ENCODE measurements at regions not wholly inside any gene's neighbourhood (a gene's known extent, or its start where the extent isn't known, plus 50 kb on each side); places are given as distances from the start of the nearest gene placed in this dataset.

- TF ChIP-seq EP300 (IDR thresholded peaks at IDR 0.05; ENCODE audit: low read depth) (no peak), POLR2A (IDR thresholded peaks at IDR 0.05) (no peak), POLR2AphosphoS5 (IDR thresholded peaks at IDR 0.05) (no peak), CTCF (IDR thresholded peaks at IDR 0.05) (no peak)
- Histone ChIP-seq H3K36me3 (no peaks in the 10 kb centered on the region), H3K27ac (no peak overlapping the region), H3K4me1 (no peaks in the 10 kb centered on the region), H3K4me3 (no peak overlapping the region), H3K27me3 (no peaks in the 10 kb centered on the region), H3K9me3 (peaks cover 0 to 10% of the 10 kb centered on the region in 2 donors)
- intact Hi-C loops (cut with DNase I; ENCODE audit: low total_unique reads) = no loop called here
- in situ Hi-C loops (cut with MboI; ENCODE audit: low pct_ligation_motif_present in 1 of 4, low pct_unique_long_range_greater_than_20kb in 1 of 4, low sequenced_read_pairs in 3 of 4) = no loop called here
- no peak for DNase-seq
- 0% methylated on average over 1 of the region's 1 CpG for WGBS, 2 donors (ENCODE audit: low coverage in 1 of 2)
Measured at GRCh38 chr5:27814983-27815382, 776.6 kb upstream of the CDH9 start.

- intact Hi-C loops (cut with DNase I; ENCODE audit: low total_unique reads) = no loop called here
- in situ Hi-C loops (cut with MboI; ENCODE audit: low pct_ligation_motif_present in 1 of 4, low pct_unique_long_range_greater_than_20kb in 1 of 4, low sequenced_read_pairs in 3 of 4) = no loop called here
- Histone ChIP-seq H3K4me1 (no peaks in the 10 kb centered on the region), H3K27ac (no peak overlapping the region), H3K9me3 (peaks cover 0 to 10% of the 10 kb centered on the region in 2 donors), H3K27me3 (no peaks in the 10 kb centered on the region), H3K4me3 (no peak overlapping the region), H3K36me3 (no peaks in the 10 kb centered on the region)
- 47 to 52% methylated on average over 1 of the region's 1 CpG for WGBS, 2 donors (ENCODE audit: low coverage in 1 of 2)
- no peak for DNase-seq
- no peak for TF ChIP-seq EP300 (IDR thresholded peaks at IDR 0.05; ENCODE audit: low read depth)
- TF ChIP-seq POLR2A (IDR thresholded peaks at IDR 0.05) = no peak
- TF ChIP-seq CTCF (IDR thresholded peaks at IDR 0.05) = no peak
- TF ChIP-seq POLR2AphosphoS5 (IDR thresholded peaks at IDR 0.05) = no peak
Measured at GRCh38 chr5:27814286-27814685, 775.9 kb upstream of the CDH9 start.

GRCh38 chr5:27810458-27810857 is 772.1 kb upstream of the CDH9 start:
- 78 to 85% methylated on average over 5 of the region's 5 CpGs for WGBS, 2 donors (ENCODE audit: low coverage in 1 of 2)
- no peak for DNase-seq
- intact Hi-C loops (cut with DNase I; ENCODE audit: low total_unique reads) (no loop called here), in situ Hi-C loops (cut with MboI; ENCODE audit: low pct_ligation_motif_present in 1 of 4, low pct_unique_long_range_greater_than_20kb in 1 of 4, low sequenced_read_pairs in 3 of 4) (no loop called here)
- no peak overlapping the region for H3K27ac ChIP-seq
- peaks cover 0 to 15% of the 10 kb centered on the region in 2 donors for H3K9me3 ChIP-seq
- H3K27me3 ChIP-seq = no peaks in the 10 kb centered on the region
- TF ChIP-seq POLR2AphosphoS5 (IDR thresholded peaks at IDR 0.05) = no peak
- no peak for TF ChIP-seq EP300 (IDR thresholded peaks at IDR 0.05; ENCODE audit: low read depth)
- TF ChIP-seq CTCF (IDR thresholded peaks at IDR 0.05) = no peak
- TF ChIP-seq POLR2A (IDR thresholded peaks at IDR 0.05) = no peak
- no peak overlapping the region for H3K4me3 ChIP-seq
- no peaks in the 10 kb centered on the region for H3K4me1 ChIP-seq
- no peaks in the 10 kb centered on the region for H3K36me3 ChIP-seq

- H3K27me3 ChIP-seq = no peaks in the 10 kb centered on the region
- H3K36me3 ChIP-seq = no peaks in the 10 kb centered on the region
- no peak overlapping the region for H3K4me3 ChIP-seq
- WGBS, 2 donors (ENCODE audit: low coverage in 1 of 2) = 80% methylated on average over 1 of the region's 1 CpG; no CpG with 5 or more reads in 1 of the 2 donors
- H3K27ac ChIP-seq = no peak overlapping the region
- peaks cover 0 to 10% of the 10 kb centered on the region in 2 donors for H3K9me3 ChIP-seq
- no peaks in the 10 kb centered on the region for H3K4me1 ChIP-seq
- TF ChIP-seq EP300 (IDR thresholded peaks at IDR 0.05; ENCODE audit: low read depth) (no peak), POLR2A (IDR thresholded peaks at IDR 0.05) (no peak), POLR2AphosphoS5 (IDR thresholded peaks at IDR 0.05) (no peak), CTCF (IDR thresholded peaks at IDR 0.05) (no peak)
- intact Hi-C loops (cut with DNase I; ENCODE audit: low total_unique reads) = no loop called here
- in situ Hi-C loops (cut with MboI; ENCODE audit: low pct_ligation_motif_present in 1 of 4, low pct_unique_long_range_greater_than_20kb in 1 of 4, low sequenced_read_pairs in 3 of 4) = no loop called here
- DNase-seq = no peak
Measured at GRCh38 chr5:27797220-27797619, 758.8 kb upstream of the CDH9 start.
